ENCODE measurements at regions not wholly inside any gene's neighbourhood (a gene's known extent, or its start where the extent isn't known, plus 50 kb on each side); places are given as distances from the start of the nearest gene placed in this dataset.
A peak's percentile ranks its signal among the peaks of the same experiment; 100 is the strongest.

GRCh38 chr1:182274618-182275017 is 117.0 kb downstream of the GLUL start:
- no peak for TF ChIP-seq CTCF (IDR thresholded peaks at IDR 0.05; ENCODE audit: insufficient read depth, low read depth, low read length)
- no peak for DNase-seq (ENCODE audit: low read depth)
- H3K4me3 ChIP-seq (ENCODE audit: low read depth, low read length), result no peak overlapping the region

- DNase-seq (ENCODE audit: low read depth), result peak; percentile 11
- H3K4me3 ChIP-seq (ENCODE audit: low read depth, low read length), result no peak overlapping the region
- no peak for TF ChIP-seq CTCF (IDR thresholded peaks at IDR 0.05; ENCODE audit: insufficient read depth, low read depth, low read length)
Measured at GRCh38 chr1:182270731-182271130, 120.9 kb downstream of the GLUL start.

- H3K4me3 ChIP-seq (ENCODE audit: low read depth, low read length), result no peak overlapping the region
- TF ChIP-seq CTCF (IDR thresholded peaks at IDR 0.05; ENCODE audit: insufficient read depth, low read depth, low read length), result no peak
- DNase-seq (ENCODE audit: low read depth), result peak; percentile 16
Measured at GRCh38 chr1:182269097-182269496, 122.5 kb downstream of the GLUL start.

DNA sequence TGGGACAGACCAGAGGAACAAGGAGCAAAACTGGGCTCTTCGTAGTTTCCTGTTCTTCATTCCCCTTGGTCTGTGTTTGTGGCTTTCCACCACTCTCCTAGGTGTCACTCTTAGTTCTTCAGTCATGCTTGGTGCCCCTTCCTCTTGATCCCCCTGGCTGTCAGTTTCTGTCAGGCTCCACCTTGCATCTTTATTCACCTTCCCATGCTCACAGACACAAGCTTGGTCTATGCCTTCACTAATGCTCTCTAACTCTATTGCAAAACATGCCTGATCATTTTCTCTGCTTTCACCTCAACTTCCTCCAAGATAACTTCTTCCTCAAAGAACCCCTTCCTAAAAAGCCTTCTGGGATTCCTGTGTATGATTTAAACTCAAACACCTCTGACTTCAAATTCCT is 122.9 kb downstream of the GLUL start:
- H3K4me3 ChIP-seq (ENCODE audit: low read depth, low read length), result no peak overlapping the region
- TF ChIP-seq CTCF (IDR thresholded peaks at IDR 0.05; ENCODE audit: insufficient read depth, low read depth, low read length), result no peak
- no peak for DNase-seq (ENCODE audit: low read depth)

- no peak overlapping the region for H3K4me3 ChIP-seq (ENCODE audit: low read depth, low read length)
- DNase-seq (ENCODE audit: low read depth), result no peak
- no peak for TF ChIP-seq CTCF (IDR thresholded peaks at IDR 0.05; ENCODE audit: insufficient read depth, low read depth, low read length)
Measured at GRCh38 chr1:182264185-182264584, 127.4 kb downstream of the GLUL start.

GRCh38 chr1:182263706-182264105 is 127.9 kb downstream of the GLUL start:
- no peak for TF ChIP-seq CTCF (IDR thresholded peaks at IDR 0.05; ENCODE audit: insufficient read depth, low read depth, low read length)

GRCh38 chr1:182262425-182262824 is 129.2 kb downstream of the GLUL start:
- no peak for TF ChIP-seq CTCF (IDR thresholded peaks at IDR 0.05; ENCODE audit: insufficient read depth, low read depth, low read length)
- no peak for DNase-seq (ENCODE audit: low read depth)
- no peak overlapping the region for H3K4me3 ChIP-seq (ENCODE audit: low read depth, low read length)

More at GRCh38 chr1:182263706-182264105, 127.9 kb downstream of the GLUL start:
- no peak for DNase-seq (ENCODE audit: low read depth)
- H3K4me3 ChIP-seq (ENCODE audit: low read depth, low read length), result no peak overlapping the region

Measured in fibroblast of villous mesenchyme (primary cell).